PC-3 (cell line): ENCODE measurements at regions not wholly inside any gene's neighbourhood (a gene's known extent, or its start where the extent isn't known, plus 50 kb on each side); places are given as distances from the start of the nearest gene placed in this dataset.

ENCODE experiments used
- ATAC-seq: fragments of 200-7000 bp; cut with Tn5 transposase; 2 replicates; pipeline ENCODE4 v1.9.1; 2020; ENCODE audit warnings: mild to moderate bottlenecking, moderate library complexity
- BruUV-seq: library from RNA; stranded (reverse); fragments of 400-500 nt; replicated peaks from 2 replicates; lab custom pipeline; 2021; lab: Mats Ljungman, UMichigan
- CTCF ChIA-PET: fragments of 300-600 bp; sonication (Branson Sonifier 250); formaldehyde crosslinking; loops from one replicate; lab custom pipeline; 2022; ENCODE audit warnings: antibody characterized with exemption; lab: Charles Lee
- POLR2A ChIA-PET: fragments of 300-600 bp; sonication (Branson Sonifier 250); formaldehyde crosslinking; loops from one replicate; lab custom pipeline; 2022; ENCODE audit warnings: antibody characterized with exemption; ENCODE audit not compliant: unreplicated experiment; lab: Charles Lee
- DNase-seq: peaks from one replicate; pipeline ENCODE4 v3.0.0-alpha.2; 2015
- H2AFZ ChIP-seq: fragments of 300-600 bp; sonication (generic); 2 replicates; pipeline ENCODE4 v1.6.0; 2016; ENCODE audit warnings: antibody characterized with exemption, low read length
- H3F3A ChIP-seq: fragments of 300-600 bp; sonication (generic); one replicate; pipeline ENCODE4 v1.6.0; 2017; ENCODE audit warnings: antibody characterized with exemption, low read length, control low read depth, mild to moderate bottlenecking; ENCODE audit not compliant: unreplicated experiment
- H3K27ac ChIP-seq: fragments of 300-600 bp; sonication (generic); 2 replicates; pipeline ENCODE4 v1.5.1; 2016; ENCODE audit warnings: mild to moderate bottlenecking, low read length
- H3K27me3 ChIP-seq: fragments of 300-600 bp; sonication (generic); 2 replicates; pipeline ENCODE4 v1.6.1; 2016; ENCODE audit warnings: low read length, mixed read lengths
- H3K36me3 ChIP-seq: fragments of 300-600 bp; sonication (generic); 2 replicates; pipeline ENCODE4 v1.6.1; 2016; ENCODE audit warnings: low read depth, mixed run types, low read length, mixed read lengths
- H3K4me1 ChIP-seq: fragments of 300-600 bp; sonication (generic); 2 replicates; pipeline ENCODE4 v1.5.1; 2016; ENCODE audit warnings: low read length; ENCODE audit not compliant: insufficient read depth
- H3K4me2 ChIP-seq: fragments of 300-600 bp; sonication (generic); 2 replicates; pipeline ENCODE4 v1.6.0; 2016; ENCODE audit warnings: low read length
- H3K4me3 ChIP-seq: fragments of 300-600 bp; sonication (generic); 2 replicates; pipeline ENCODE4 v1.5.1; 2016; ENCODE audit warnings: mild to moderate bottlenecking, low read length, mixed read lengths
- H3K79me2 ChIP-seq: fragments of 300-600 bp; sonication (generic); 2 replicates; pipeline ENCODE4 v1.6.1; 2017; ENCODE audit warnings: low read length, mixed read lengths
- H3K9ac ChIP-seq: fragments of 300-600 bp; sonication (generic); 2 replicates; pipeline ENCODE4 v1.6.0; 2016; ENCODE audit warnings: mild to moderate bottlenecking, low read length
- H3K9me2 ChIP-seq: fragments of 300-600 bp; sonication (generic); replicated peaks from 2 replicates; pipeline ENCODE4 v1.6.1; 2016; ENCODE audit warnings: mixed run types, low read length, mixed read lengths
- H3K9me3 ChIP-seq: fragments of 300-600 bp; sonication (generic); 2 replicates; pipeline ENCODE4 v1.6.1; 2016; ENCODE audit warnings: low read length, mixed read lengths
- H4K20me1 ChIP-seq: fragments of 300-600 bp; sonication (generic); 2 replicates; pipeline ENCODE4 v1.6.1; 2016; ENCODE audit warnings: low read length, mixed read lengths
- EZH2 ChIP-seq: fragments of 300-600 bp; sonication (generic); IDR thresholded peaks from one replicate; pipeline ENCODE4 v1.6.1; 2017; ENCODE audit warnings: antibody characterized with exemption, mild to moderate bottlenecking, low read length; ENCODE audit not compliant: unreplicated experiment
- EZH2phosphoT487 ChIP-seq: fragments of 300-600 bp; sonication (generic); IDR thresholded peaks from 2 replicates; pipeline ENCODE4 v1.6.1; 2018; ENCODE audit warnings: mild to moderate bottlenecking, antibody characterized with exemption, low read length, borderline replicate concordance
- intact Hi-C: fragments of 100-400 bp; cut with micrococcal nuclease; formaldehyde crosslinking; loops from 2 replicates; pipeline ENCODE4 v1.9.0; 2023
- TF ChIP-seq, protein P1 (sequence below): fragments of 300-600 bp; sonication (generic); conservative IDR thresholded peaks from 2 replicates; pipeline ENCODE4 v1.5.1; 2017; ENCODE audit warnings: antibody characterized with exemption, low read depth, mild to moderate bottlenecking, low read length

DNA sequence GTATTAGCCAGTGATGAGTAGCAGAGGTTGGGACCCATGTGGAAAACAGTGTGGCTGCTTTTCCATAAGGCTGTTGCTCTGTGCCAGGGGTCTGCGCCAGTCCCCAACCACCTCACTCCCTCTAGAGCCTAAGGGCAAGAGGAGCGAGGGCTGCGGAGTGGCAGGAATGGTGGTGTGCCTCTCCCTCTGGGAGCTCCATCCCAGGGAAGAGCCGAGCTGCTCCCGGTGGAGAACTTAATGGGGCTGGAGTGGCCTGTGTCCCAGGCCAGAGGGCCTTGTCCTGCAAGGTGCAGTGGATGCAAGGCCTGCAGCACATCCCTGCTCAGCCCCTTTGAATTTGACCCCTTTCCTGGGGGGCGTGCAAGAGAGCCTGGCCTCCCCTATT, 105.4 kb upstream of the GRXCR1 start:
- intact Hi-C loops = no loop called here
- Histone ChIP-seq H3K4me2 (no peak overlapping the region), H2AFZ (no peak overlapping the region), H3K27ac (no peak overlapping the region), H3F3A (no peaks in the 10 kb centered on the region), H3K9me3 (no peaks in the 10 kb centered on the region), H3K9ac (no peak overlapping the region), H3K36me3 (no peaks in the 10 kb centered on the region), H3K79me2 (no peaks in the 10 kb centered on the region), H3K4me1 (no peaks in the 10 kb centered on the region), H3K4me3 (no peak overlapping the region), H4K20me1 (no peaks in the 10 kb centered on the region), H3K27me3 (no peaks in the 10 kb centered on the region), H3K9me2 (no peaks in the 10 kb centered on the region)
- ChIA-PET CTCF (no interaction called here), POLR2A (no interaction called here)
- TF ChIP-seq, protein P1, sequence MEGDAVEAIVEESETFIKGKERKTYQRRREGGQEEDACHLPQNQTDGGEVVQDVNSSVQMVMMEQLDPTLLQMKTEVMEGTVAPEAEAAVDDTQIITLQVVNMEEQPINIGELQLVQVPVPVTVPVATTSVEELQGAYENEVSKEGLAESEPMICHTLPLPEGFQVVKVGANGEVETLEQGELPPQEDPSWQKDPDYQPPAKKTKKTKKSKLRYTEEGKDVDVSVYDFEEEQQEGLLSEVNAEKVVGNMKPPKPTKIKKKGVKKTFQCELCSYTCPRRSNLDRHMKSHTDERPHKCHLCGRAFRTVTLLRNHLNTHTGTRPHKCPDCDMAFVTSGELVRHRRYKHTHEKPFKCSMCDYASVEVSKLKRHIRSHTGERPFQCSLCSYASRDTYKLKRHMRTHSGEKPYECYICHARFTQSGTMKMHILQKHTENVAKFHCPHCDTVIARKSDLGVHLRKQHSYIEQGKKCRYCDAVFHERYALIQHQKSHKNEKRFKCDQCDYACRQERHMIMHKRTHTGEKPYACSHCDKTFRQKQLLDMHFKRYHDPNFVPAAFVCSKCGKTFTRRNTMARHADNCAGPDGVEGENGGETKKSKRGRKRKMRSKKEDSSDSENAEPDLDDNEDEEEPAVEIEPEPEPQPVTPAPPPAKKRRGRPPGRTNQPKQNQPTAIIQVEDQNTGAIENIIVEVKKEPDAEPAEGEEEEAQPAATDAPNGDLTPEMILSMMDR = no peak
- TF ChIP-seq EZH2 (no peak), EZH2phosphoT487 (no peak)
- no TSS peak for BruUV-seq
- DNase-seq (no peak), ATAC-seq (no peak)

- DNase-seq (no peak), ATAC-seq (no peak)
- Histone ChIP-seq H3K9me2 (no peaks in the 10 kb centered on the region), H3K79me2 (no peaks in the 10 kb centered on the region), H3F3A (no peaks in the 10 kb centered on the region), H3K4me3 (no peak overlapping the region), H4K20me1 (no peaks in the 10 kb centered on the region), H3K4me1 (no peaks in the 10 kb centered on the region), H3K4me2 (no peak overlapping the region), H2AFZ (no peak overlapping the region), H3K36me3 (no peaks in the 10 kb centered on the region), H3K9ac (no peak overlapping the region), H3K27me3 (no peaks in the 10 kb centered on the region), H3K27ac (no peak overlapping the region), H3K9me3 (no peaks in the 10 kb centered on the region)
- CTCF ChIA-PET = no interaction called here
- TF ChIP-seq EZH2phosphoT487 (no peak), EZH2 (no peak)
- TF ChIP-seq, protein P1 = no peak
- no TSS peak for BruUV-seq
- POLR2A ChIA-PET = no interaction called here
- intact Hi-C loops = no loop called here
These were observed 106.0 kb upstream of the GRXCR1 start for GRCh38 chr4:42786350-42787078.

GRCh38 chr4:42785817-42786216, 106.7 kb upstream of the GRXCR1 start:
- Histone ChIP-seq H3K9me2 (no peaks in the 10 kb centered on the region), H3K4me2 (no peak overlapping the region), H3K27ac (no peak overlapping the region), H3K4me1 (no peaks in the 10 kb centered on the region), H3K9ac (no peak overlapping the region), H4K20me1 (no peaks in the 10 kb centered on the region), H3K9me3 (no peaks in the 10 kb centered on the region), H3K27me3 (no peaks in the 10 kb centered on the region), H3K36me3 (no peaks in the 10 kb centered on the region), H3K79me2 (no peaks in the 10 kb centered on the region), H3F3A (no peaks in the 10 kb centered on the region), H2AFZ (no peak overlapping the region), H3K4me3 (no peak overlapping the region)
- CTCF ChIA-PET = no interaction called here
- no TSS peak for BruUV-seq
- no peak for ATAC-seq
- TF ChIP-seq, protein P1 = no peak
- DNase-seq = no peak
- intact Hi-C loops = no loop called here
- POLR2A ChIA-PET = no interaction called here
